GM10248 (cell line): ENCODE measurements at regions not wholly inside any gene's neighbourhood (a gene's known extent, or its start where the extent isn't known, plus 50 kb on each side); places are given as distances from the start of the nearest gene placed in this dataset.

ENCODE experiments used
- CTCF ChIA-PET: fragments of 300-600 bp; sonication (Branson Sonifier 250); formaldehyde crosslinking; extraction: SDS; loops from one replicate; lab custom pipeline; 2021; ENCODE audit warnings: antibody characterized with exemption; lab: Yijun Ruan, JAX
- POLR2A ChIA-PET: fragments of 350-650 bp; sonication (Branson Sonifier 250); formaldehyde crosslinking; extraction: SDS; loops from one replicate; lab custom pipeline; 2020; ENCODE audit warnings: antibody characterized with exemption; lab: Yijun Ruan, JAX
- DNase-seq: peaks from one replicate; pipeline ENCODE4 v3.0.0; 2012; ENCODE audit errors: extremely low spot score
- CTCF ChIP-seq: IDR thresholded peaks from 2 replicates; pipeline ENCODE4 v1.5.1; 2012; ENCODE audit warnings: mild to moderate bottlenecking, low read depth; ENCODE audit errors: extremely low read depth, missing control alignments, control extremely low read depth

GRCh38 chr4:126697748-126698147 is 935.0 kb upstream of the INTU start:
- no peak for TF ChIP-seq CTCF
- no peak for DNase-seq
- ChIA-PET CTCF (no interaction called here), POLR2A (no interaction called here)

DNA sequence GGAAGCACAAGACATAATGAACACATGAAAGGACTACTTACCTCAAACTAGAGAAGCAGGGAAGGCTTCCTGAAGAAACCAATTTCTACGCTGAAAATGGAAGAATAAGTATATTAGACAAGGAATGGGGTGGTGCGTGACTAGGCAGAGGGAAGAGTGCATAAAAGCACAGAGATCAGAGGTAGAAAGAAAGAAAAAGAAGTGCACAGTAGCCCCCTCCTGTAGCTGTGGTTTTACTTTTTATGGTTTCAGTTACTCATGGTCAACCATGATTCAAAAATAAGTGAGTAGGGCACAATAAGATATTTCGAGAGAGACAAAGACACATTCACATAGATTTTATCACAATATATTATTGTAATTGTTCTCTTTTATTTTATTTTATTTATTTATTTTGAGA is 934.5 kb upstream of the INTU start:
- ChIA-PET POLR2A (no interaction called here), CTCF (no interaction called here)
- DNase-seq = no peak
- TF ChIP-seq CTCF = no peak

GRCh38 chr4:126701756-126702155 is 931.0 kb upstream of the INTU start:
- DNase-seq = no peak
- CTCF ChIA-PET = no interaction called here
- POLR2A ChIA-PET = no interaction called here
- no peak for TF ChIP-seq CTCF

DNA sequence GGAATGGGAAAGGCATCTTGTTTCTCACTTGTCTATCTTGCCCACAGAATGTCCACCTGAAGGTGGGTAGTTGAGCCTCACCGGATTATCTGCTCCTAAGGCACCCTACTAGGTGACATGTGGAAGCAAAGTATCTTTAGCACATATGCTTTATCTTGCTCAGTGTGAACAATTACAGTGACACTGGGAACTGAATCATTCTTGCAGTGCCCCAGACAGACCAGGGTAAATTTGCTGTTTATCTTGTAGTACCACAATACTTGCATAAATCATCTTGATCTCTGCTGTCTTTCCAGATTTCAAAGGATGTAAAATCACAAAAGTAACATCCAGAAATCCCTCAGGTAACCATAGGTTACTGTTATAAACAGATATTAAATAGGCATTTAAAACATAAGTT is 930.0 kb upstream of the INTU start:
- DNase-seq = no peak
- no peak for TF ChIP-seq CTCF
- ChIA-PET CTCF (no interaction called here), POLR2A (no interaction called here)

- no peak for DNase-seq
- TF ChIP-seq CTCF = no peak
- CTCF ChIA-PET = no interaction called here
- POLR2A ChIA-PET = no interaction called here
Observed at GRCh38 chr4:126705266-126705665, 927.5 kb upstream of the INTU start.

GRCh38 chr4:126708716-126709115 is 924.0 kb upstream of the INTU start:
- ChIA-PET POLR2A (no interaction called here), CTCF (no interaction called here)
- DNase-seq = no peak
- TF ChIP-seq CTCF = no peak

GRCh38 chr4:126710935-126711334 is 921.8 kb upstream of the INTU start:
- no peak for TF ChIP-seq CTCF
- CTCF ChIA-PET = interaction anchor here (1.3 kb wide), 2 partner anchors 39 to 42 kb away, joined by 3 read pairs; no protein-coding TSS in a partner anchor
- POLR2A ChIA-PET = no interaction called here
- DNase-seq = no peak
